NCI-H82 (cell line): ENCODE measurements at regions not wholly inside any gene's neighbourhood (a gene's known extent, or its start where the extent isn't known, plus 50 kb on each side); places are given as distances from the start of the nearest gene placed in this dataset.

Experiments used
- DNase-seq: peaks from one replicate; lab custom pipeline; 2025; lab: John Stamatoyannopoulos, UW

DNA sequence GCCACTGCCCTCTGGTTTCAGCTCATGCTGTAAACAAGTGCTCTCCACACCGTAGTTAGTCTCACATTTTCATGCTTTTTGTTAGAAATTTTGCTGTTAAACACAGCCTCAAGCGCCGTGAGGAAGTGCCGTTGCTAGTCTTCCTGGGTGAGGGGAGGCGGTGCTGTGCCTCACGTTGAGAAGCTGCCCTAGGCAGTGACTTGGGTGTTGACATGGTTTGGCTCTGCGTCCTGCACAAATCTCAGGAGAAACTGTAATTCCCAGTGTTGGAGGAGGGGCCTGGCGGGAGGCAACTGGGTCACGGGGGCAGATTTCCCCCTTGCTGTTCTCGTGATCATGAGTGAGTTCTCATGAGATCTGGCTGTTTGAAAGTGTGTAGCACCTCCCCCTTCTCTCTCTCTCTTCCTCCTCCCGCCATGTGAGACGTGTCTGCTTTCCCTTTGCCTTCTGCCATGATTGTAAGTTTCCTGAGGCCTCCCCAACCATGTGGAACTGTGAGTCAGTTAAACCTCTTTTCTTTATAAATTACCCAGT is 95.8 kb downstream of the ERMARD start:
- no peak for DNase-seq

DNA sequence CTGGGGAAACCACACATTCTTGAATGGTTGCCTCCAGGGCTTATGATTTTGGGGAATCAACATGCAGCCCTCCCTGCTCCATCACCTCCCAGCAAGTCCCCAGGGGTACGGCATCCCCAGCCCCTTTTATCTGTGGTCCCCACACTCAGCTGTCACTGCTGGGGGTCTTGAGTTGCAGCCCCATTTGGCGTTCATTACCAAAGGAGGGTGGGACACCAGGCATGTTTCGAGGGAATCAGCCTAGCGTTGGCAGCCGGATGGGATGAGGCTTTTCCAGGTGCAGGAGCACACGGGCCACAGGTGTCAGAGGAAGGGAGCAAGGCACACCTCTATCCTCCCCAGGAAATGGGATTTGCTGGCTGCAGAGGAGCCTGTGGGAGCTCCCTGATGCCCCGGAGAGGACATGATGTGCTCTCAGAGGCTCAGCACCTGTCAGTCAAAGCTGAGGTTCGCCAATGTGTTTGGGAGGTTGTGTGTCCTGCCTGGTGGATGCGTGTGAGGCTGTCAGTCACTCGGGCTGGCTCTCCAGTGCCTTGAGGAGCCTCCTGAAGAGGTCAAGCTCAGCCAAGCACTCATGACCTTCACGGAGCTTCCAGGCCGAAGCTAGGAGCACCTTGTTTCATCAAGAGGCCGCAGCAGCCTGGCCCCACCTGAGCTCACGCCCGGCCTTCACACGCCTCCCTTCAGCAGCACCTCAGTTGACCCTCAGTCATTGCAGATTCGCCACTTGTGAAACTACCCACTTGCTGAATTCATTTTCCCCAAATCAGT is 95.0 kb downstream of the ERMARD start:
- DNase-seq: no peak

GRCh38 chr6:169845426-169846285 is 94.2 kb downstream of the ERMARD start:
- no peak for DNase-seq

DNA sequence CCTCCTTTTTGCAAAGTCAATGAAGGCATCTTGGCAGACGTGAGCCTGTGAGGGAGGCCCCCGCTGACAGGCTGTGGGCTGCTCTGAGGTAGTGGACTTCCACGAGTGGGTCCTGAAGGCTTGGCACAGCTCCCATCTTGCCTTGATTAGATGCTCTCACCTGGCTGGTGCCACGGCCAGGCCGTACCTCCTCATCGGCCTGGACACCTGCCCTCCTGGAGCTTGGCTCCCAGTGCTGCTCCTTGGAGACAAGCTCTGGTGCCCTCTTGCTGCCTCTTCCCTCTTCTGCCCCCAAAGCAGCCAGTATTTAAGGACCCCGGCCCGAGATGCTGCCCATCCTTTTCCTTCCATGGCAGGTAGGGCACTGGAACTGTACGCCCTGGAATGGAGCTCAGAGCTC is 93.5 kb downstream of the ERMARD start:
- no peak for DNase-seq

- no peak for DNase-seq
Observed at GRCh38 chr6:169843991-169844390, 92.6 kb downstream of the ERMARD start.

- DNase-seq: no peak
Observed at GRCh38 chr6:169843110-169843509, 91.7 kb downstream of the ERMARD start.

GRCh38 chr6:169841907-169842606 is 90.6 kb downstream of the ERMARD start:
- no peak for DNase-seq

DNA sequence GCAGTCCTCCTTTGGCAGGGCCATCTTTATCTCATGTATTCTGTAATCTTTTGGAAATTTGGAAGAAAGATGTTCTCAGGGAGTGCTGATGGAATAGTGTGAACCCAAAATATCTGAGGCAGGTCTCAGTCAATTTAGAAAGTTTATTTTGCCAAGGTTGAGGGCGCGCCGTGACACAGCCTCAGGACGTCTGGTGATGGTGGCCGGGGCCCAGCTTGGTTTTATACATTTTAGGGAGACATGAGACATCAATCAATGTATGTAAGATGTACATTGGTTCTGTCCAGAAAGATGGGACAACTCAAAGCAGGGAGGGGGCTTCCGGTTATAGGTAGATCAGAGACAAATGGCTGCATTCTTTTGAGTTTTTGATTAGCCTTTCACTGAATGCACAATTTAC is 89.8 kb downstream of the ERMARD start:
- DNase-seq: no peak

DNA sequence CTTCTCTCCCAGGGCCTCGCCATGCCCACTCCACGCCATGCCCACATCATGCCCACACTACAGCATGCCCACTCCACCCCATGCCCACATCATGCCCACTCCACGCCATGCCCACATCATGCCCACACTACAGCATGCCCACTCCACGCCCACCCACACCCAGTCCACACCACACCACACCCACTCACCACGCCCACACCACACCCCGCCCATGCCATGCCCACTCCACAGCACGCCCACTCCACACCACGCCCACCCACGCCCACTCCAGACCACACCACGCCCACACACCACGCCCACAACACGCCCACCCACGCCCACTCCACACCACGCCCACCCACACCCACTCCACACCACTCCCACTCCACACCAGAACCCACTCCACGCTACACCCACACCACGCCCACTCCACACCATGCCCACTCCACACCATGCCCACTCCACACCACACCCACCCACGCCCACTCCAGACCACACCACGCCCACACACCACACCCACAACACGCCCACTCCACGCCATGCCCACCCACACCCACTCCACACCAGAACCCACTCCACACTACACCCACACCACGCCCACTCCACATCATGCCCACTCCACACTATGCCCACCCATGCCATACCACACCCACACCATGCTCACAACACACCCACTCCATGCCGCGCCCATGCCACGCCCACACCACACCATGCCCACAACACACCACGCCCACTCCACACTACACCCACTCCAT is 88.6 kb downstream of the ERMARD start:
- DNase-seq: no peak

DNA sequence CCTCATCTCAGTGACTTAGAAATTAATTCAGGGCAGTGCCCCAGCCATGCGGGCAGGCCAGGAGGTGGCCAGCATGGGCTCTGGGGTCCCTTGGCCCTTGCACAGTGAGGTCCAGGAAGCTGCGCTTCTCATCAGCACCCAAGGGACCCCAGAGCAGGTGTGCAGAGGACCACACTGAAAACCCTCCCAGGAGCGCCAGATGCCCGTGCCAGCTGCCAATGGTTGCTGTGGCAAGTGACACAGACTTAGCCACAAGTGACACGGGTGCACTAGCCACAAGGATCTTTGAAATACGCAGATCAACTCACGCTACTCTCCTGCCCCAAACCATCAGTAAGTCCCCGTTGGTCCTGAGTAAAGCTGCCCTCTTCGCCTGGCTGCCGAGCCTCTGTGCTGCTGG is 88.1 kb downstream of the ERMARD start:
- DNase-seq: no peak

DNA sequence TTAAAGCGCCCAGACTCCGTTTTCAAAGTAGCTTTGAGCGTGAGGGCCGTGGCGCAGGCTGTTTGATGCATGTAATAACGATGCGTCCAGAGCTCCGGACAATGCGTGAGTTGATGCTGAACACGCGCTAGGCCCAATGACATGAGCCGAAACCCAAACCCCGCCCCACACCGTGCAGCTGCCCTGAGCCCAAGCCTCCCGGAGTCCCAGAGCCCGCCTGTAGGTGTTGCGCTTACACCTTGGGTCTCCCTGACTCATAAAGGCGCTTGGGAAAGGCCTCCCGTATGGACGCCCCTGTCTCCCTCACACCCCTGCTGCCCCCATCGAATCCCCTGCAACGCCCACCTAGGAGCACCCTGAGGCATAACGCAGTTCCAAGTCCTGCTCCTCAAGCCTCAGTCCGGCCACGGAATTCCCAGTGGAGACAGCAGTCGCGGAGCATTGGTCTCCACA is 87.6 kb downstream of the ERMARD start:
- peak; percentile 61 for DNase-seq

DNA sequence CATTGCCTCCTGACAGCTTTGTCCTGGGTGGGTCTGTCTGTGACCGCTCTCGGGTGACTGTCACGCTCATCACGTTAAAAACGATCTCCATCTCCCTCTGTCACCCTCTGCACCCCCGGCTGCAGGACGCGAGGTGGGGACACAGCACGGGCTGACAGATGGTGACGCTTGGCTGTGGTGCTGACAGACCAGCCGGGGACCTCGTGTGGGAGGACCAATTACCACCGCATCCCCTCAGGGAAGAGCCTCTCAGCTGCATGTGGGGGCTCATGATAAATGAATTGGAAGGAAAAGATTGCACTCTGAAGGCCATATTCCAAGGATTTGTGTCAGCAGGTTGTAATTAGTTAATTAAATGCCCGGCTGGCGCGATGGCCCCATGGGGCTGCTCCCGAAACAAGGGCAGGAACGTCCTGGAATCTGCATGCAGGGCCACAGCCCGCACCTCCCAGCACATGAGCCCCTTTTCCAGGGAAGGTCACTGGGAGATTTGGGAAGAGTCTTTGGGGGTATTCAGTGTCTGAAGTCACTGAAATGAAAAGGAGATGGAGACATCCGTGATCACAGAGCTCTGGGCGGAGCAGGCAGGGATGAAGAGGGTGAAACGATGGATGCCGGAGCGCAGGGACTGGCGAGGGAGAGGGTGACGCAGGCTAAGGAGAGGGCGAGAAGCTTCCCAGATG is 87.1 kb downstream of the ERMARD start:
- DNase-seq: peak; percentile 48

GRCh38 chr6:169837529-169838250 is 86.3 kb downstream of the ERMARD start:
- no peak for DNase-seq

- DNase-seq: no peak
Observed at GRCh38 chr6:169833258-169833794, 81.9 kb downstream of the ERMARD start.

GRCh38 chr6:169832247-169832948 is 81.0 kb downstream of the ERMARD start:
- no peak for DNase-seq

DNA sequence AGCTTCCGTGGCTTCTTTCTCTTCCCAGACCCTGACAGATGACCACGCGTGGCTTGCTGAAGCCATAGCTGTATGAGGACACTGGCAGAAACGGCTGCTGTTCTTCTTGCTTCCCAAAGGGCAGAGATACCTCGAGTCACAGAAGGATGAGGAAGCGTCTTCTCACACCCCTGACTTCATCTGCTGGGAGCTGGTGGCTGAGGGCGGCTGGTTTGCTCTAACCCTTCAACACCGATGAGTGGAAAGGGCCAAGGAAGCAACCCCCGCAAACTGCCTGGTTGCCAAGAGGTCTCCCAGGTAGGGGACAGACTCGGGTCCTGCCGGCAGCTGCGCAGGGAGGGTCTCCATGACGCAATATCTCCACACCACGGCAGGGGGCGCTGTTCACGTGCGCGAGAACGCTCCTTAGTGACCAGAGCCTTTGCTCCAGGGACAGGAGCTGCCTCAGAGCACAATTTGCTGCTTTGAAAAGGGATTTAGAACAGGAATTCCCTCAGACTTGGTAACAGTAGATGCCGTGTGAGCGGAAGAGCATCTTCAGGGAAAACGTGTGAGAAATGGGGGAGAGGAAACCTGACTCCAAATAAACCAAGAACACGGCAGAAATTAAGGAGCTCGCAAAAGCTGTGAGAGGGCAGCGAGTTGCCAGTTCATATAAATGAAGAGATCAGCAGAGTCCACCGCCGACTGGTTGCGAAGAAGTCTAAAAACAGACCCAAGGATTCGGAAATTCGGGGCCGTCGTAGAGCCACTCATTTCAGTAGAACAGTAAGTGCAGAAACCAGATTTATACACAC is 80.2 kb downstream of the ERMARD start:
- DNase-seq: peak; percentile 82
